GM12873 (cell line): ENCODE measurements at regions not wholly inside any gene's neighbourhood (a gene's known extent, or its start where the extent isn't known, plus 50 kb on each side); places are given as distances from the start of the nearest gene placed in this dataset.

Source experiments
- TF ChIP-seq, protein P1 (sequence below): IDR thresholded peaks from 2 replicates; pipeline ENCODE4 v1.5.1; 2012; ENCODE audit warnings: low read depth, mild to moderate bottlenecking, moderate library complexity, low read length, control low read depth; ENCODE audit not compliant: insufficient read depth; ENCODE audit errors: missing control alignments

DNA sequence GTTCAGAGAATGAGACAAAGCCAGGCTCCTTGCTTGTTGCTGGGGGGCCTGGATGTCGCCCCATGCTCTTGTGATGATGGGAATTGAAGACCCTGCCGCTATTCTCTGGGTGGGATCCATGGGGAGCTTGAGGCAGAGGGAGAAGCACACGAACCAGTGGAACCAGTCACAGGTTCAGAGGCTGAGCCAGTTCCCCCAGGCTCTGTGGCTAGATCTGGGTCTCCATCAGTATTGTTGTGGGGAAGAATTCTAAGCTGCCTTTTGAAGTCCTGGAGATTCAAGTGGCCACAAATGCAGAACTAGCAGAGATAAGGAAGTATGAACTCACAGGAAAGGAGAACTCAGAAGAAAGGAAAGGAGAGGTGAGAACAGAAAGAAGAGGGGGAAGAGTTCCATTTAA lies 219.4 kb downstream of the MSX2 start:
- TF ChIP-seq, protein P1, sequence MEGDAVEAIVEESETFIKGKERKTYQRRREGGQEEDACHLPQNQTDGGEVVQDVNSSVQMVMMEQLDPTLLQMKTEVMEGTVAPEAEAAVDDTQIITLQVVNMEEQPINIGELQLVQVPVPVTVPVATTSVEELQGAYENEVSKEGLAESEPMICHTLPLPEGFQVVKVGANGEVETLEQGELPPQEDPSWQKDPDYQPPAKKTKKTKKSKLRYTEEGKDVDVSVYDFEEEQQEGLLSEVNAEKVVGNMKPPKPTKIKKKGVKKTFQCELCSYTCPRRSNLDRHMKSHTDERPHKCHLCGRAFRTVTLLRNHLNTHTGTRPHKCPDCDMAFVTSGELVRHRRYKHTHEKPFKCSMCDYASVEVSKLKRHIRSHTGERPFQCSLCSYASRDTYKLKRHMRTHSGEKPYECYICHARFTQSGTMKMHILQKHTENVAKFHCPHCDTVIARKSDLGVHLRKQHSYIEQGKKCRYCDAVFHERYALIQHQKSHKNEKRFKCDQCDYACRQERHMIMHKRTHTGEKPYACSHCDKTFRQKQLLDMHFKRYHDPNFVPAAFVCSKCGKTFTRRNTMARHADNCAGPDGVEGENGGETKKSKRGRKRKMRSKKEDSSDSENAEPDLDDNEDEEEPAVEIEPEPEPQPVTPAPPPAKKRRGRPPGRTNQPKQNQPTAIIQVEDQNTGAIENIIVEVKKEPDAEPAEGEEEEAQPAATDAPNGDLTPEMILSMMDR, result no peak

DNA sequence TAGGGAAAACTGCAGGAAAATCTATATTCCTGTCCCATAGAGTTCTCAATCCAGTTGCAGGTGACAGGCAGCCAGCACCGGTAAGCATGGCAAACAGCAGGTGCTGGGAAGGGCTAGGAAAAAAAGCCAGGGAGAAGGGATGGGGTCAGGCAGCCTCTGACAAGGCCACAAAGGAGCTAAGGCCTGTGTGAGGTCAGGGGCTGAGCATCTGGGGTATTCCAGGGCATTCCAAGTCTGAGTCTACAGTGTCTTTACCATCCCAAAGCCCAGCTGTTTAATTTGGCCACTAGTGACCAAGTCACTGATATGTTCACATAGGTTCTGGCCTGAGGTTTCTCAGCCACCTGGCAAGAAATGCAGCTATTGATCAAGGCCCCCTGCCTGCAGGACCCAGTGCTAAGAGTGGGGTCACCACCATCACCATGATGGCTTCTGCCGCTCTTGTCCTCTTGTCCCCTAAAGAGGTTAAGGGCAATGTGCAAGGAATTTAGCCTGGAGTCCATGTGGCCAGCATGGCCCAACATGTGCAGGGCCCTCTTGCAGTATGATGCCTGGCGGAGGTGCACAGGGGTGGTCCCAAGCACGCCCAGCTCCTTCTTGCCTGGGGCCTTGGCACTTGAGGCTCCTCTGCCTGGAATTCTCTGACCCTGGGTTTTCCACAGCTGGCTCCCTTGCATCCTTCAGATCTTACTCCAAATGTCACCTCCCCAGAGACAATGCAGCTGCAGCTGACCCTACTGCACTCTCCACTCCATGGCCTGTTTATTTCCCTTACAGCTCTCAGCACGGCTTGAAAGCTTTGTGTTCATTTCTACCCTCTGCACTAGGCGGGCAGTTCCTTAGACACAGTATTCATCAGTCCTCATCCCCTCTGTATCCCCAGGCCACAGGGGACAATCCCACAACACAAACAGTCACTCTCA lies 213.1 kb downstream of the MSX2 start:
- TF ChIP-seq, protein P1, result no peak

DNA sequence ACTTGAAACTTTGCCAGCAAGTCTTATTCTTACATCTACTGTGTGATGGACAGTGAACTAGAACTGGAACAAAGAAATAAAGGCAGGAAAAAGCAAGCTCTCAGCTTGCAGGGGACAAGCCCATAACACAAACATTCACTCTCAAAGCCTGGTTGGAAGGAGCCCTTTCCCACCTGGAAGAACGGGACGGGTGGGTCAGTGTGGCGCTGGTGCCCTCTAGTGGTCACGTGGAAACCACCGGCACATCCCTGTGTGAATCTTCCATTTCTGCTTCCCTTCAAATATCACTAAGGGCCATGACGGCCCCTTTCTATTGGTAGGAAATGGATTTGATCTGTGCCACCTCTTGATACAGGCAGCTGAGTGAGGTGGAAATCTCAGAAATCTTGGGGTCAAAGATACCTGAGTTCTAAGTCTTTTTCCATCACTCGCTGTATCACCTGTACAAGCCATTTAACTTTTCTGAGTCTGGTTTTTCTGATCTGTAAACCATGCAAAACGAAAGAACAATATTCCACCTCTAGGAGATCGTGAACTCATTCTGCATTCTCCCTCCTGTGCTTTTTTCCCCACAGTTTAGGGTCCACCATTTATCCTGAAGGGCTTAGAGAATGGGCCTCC lies 211.6 kb downstream of the MSX2 start:
- TF ChIP-seq, protein P1, result peak; percentile 98

DNA sequence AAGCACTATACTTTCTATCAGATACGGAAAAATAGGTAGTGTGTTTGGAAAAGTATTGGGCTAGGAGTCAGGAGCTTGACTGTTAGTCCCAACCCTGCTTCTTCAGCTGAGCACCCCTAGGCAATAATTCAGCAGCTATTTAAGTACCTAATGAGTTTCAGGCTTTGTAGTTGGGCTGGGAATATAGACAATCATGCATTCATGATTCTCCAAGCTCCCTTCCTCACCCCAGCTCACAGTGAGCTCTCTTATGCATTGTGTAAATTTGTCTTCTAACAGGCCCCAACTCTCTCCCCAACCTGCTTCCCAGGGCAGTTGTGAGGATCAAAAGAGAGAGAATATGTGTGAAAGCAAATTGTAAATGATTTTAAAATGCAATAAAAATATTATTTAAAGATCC lies 201.2 kb downstream of the MSX2 start:
- TF ChIP-seq, protein P1, result no peak

DNA sequence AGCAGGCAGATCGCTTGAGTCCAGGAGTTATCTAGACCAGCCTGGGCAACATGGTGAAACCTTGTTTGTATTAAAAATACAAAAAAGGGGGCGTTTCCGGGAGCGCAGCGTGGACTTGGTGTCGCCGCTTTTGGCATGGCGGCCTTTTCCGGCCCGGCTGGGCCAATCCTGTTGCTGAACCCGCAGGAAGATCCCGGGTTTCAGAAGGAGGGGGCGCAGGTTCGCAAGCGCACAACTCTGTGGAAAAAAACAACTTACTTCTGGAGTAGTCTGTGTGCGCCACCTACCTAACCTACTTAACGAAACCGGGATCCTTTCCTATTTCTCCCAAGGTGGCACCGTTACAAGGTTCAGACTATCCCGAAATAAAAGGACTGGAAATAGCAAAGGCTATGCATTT lies 198.6 kb downstream of the MSX2 start:
- TF ChIP-seq, protein P1, result no peak

DNA sequence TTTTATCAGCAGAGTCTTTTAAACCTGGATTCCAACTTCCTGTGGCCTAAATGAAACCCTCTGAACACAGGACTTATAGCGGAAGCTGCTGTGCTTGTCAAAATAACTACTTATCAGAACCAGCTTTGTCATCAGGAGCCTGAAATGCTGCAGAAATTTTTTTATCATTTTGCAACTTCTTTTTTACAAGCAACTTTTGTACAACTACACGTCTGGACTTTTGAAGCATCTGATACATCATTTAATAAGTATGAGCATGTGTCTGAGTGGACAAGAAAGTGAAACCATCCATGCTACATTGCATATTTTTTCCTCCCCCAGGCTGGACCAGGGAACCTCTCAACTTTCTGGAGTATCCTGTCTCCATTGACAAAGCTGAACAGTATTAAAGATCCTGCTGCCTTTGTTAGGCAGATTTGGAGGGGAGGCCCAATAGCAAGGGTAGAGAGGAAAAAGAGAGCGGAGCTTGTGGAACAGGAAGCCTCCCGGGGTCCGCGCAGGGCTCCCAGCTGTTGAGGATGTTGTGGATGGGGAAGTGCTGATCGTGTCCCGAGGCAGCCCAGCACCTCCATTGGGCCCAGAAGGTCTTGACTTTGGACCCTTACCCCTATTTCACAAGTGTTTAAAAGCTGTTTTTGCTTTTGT lies 196.6 kb downstream of the MSX2 start:
- TF ChIP-seq, protein P1, result no peak

DNA sequence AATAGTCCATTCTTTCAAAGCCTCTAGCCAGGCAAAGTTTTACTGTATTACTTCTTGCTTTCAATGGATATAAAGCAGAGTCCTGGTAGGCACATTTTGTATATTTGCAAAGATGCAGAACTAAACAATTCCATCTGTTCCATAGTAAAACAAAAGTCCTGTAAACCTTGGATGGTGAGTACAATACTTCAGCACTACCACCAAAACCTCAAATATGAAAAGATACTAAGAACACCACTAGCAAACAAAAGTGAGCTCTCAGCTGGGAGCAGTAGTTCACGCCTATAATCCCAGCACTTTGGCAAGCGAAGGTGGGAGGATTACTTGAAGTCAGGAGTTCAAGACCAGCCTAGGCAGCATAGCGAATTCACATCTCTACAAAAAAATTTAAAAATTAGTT lies 195.0 kb downstream of the MSX2 start:
- TF ChIP-seq, protein P1, result no peak
